Stimulated activated naive CD8-positive, alpha-beta T cell treated with anti-CD3 and anti-CD28 coated beads, Interleukin-15, Interleukin-2, amounts not matched to agents 100 U/mL and 50 U/mL, for 24 hours (primary cell): ENCODE measurements at regions not wholly inside any gene's neighbourhood (a gene's known extent, or its start where the extent isn't known, plus 50 kb on each side); places are given as distances from the start of the nearest gene placed in this dataset.
"Not testable (repeated sequence)": the region's sequence is repeated elsewhere in the genome, so short reads cannot be mapped to it uniquely, and the experiment has no call there.

Experiments
- ATAC-seq: fragments of 150-1000 bp; cut with Tn5 transposase; one replicate; pipeline ENCODE4 v1.10.0; 2021
- DNase-seq: peaks from one replicate; pipeline ENCODE4 v3.0.0; 2021

GRCh38 chr1:172837816-172838679 lies 179.1 kb downstream of the FASLG start:
- DNase-seq (no peak), ATAC-seq (peak; percentile 98)

GRCh38 chr1:172838680-172839313 lies 179.9 kb downstream of the FASLG start:
- DNase-seq (no peak), ATAC-seq (no peak)

GRCh38 chr1:172839639-172840038 lies 180.7 kb downstream of the FASLG start:
- not testable (repeated sequence) for ATAC-seq

GRCh38 chr1:172843444-172843843 lies 184.5 kb downstream of the FASLG start:
- ATAC-seq: no peak
- DNase-seq: no peak

More at GRCh38 chr1:172839639-172840038, 180.7 kb downstream of the FASLG start:
- DNase-seq: not testable (repeated sequence)

GRCh38 chr1:172845371-172845770 lies 186.5 kb downstream of the FASLG start:
- DNase-seq (peak; percentile 78), ATAC-seq (peak; percentile 98)

- DNase-seq (no peak), ATAC-seq (no peak)
Observed at GRCh38 chr1:172845865-172846264, 187.0 kb downstream of the FASLG start.

- not testable (repeated sequence) for DNase-seq, ATAC-seq
Observed at GRCh38 chr1:172847814-172848213, 188.9 kb downstream of the FASLG start.

GRCh38 chr1:172849653-172850052 lies 190.8 kb downstream of the FASLG start:
- ATAC-seq (no peak), DNase-seq (no peak)

GRCh38 chr1:172851077-172851476 lies 192.2 kb downstream of the FASLG start:
- DNase-seq (no peak), ATAC-seq (no peak)

- ATAC-seq (no peak), DNase-seq (no peak)
Observed at GRCh38 chr1:172851856-172852255, 193.0 kb downstream of the FASLG start.

GRCh38 chr1:172855983-172856382 lies 194.8 kb downstream of the TNFSF18 start:
- not testable (repeated sequence) for ATAC-seq

GRCh38 chr1:172863031-172863430 lies 187.7 kb downstream of the TNFSF18 start:
- DNase-seq (no peak), ATAC-seq (no peak)

More at GRCh38 chr1:172855983-172856382, 194.8 kb downstream of the TNFSF18 start:
- DNase-seq: not testable (repeated sequence)

- DNase-seq (no peak), ATAC-seq (peak; percentile 63)
Observed at GRCh38 chr1:172867216-172867818, 183.4 kb downstream of the TNFSF18 start.

- DNase-seq (no peak), ATAC-seq (peak; percentile 58)
Observed at GRCh38 chr1:172870901-172871606, 179.7 kb downstream of the TNFSF18 start.

GRCh38 chr1:172874950-172875349 lies 175.8 kb downstream of the TNFSF18 start:
- DNase-seq (no peak), ATAC-seq (peak; percentile 92)

- no peak for DNase-seq
- ATAC-seq: peak; percentile 47
Observed at GRCh38 chr1:172875892-172876291, 174.8 kb downstream of the TNFSF18 start.

- no peak for DNase-seq
- ATAC-seq: no peak
Observed at GRCh38 chr1:172882385-172882784, 168.4 kb downstream of the TNFSF18 start.

- ATAC-seq: peak; percentile 33
Observed at GRCh38 chr1:172882791-172883386, 167.9 kb downstream of the TNFSF18 start.

GRCh38 chr1:172883387-172883791 lies 167.4 kb downstream of the TNFSF18 start:
- ATAC-seq (peak; percentile 88), DNase-seq (no peak)

More at GRCh38 chr1:172882791-172883386, 167.9 kb downstream of the TNFSF18 start:
- no peak for DNase-seq

GRCh38 chr1:172883844-172884243 lies 166.9 kb downstream of the TNFSF18 start:
- peak; percentile 69 for ATAC-seq
- DNase-seq: no peak

- no peak for DNase-seq
- ATAC-seq: no peak
Observed at GRCh38 chr1:172885411-172885810, 165.3 kb downstream of the TNFSF18 start.

- DNase-seq (no peak), ATAC-seq (no peak)
Observed at GRCh38 chr1:172885971-172886370, 164.8 kb downstream of the TNFSF18 start.
